ENCODE measurements at regions not wholly inside any gene's neighbourhood (a gene's known extent, or its start where the extent isn't known, plus 50 kb on each side); places are given as distances from the start of the nearest gene placed in this dataset.

DNA sequence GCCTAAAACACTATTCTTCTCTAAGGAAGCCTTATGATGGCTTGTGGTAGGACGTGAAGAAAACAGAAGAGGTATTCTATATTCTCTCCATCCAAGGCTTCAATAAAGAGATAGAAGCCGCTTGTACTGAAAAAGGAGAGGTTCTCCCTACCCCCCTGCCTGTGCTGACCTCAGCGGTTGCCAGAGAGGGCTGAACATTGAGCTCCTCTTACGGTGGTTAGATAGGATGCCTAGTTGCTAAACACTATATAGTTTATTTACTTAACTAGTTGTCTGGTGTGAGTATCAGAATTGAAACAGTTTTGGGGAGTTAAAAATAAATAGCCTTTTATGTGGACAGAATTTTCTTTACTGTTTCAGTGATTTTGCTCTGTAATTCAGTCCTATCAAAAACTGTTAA lies 112.2 kb downstream of the TFPI2 start:
- Histone ChIP-seq H4K91ac (ENCODE audit: insufficient read length, low read depth, low read length) (no peak overlapping the region), H4K5ac (ENCODE audit: insufficient read length, low read depth, low read length) (no peak overlapping the region), H2AFZ (ENCODE audit: low read length) (no peak overlapping the region), H3K14ac (ENCODE audit: insufficient read depth, low read length) (no peak overlapping the region), H2AK5ac (ENCODE audit: insufficient read length, low read length) (no peak overlapping the region), H4K8ac (replicated peaks; ENCODE audit: insufficient read length, low read depth, low read length) (no peak overlapping the region), H3K4ac (ENCODE audit: low read depth, low read length) (no peak overlapping the region), H2BK12ac (ENCODE audit: insufficient read length, low read depth, low read length) (no peak overlapping the region), H2BK20ac (ENCODE audit: low read depth, low read length, poor library complexity, severe bottlenecking) (no peak overlapping the region), H3K56ac (ENCODE audit: insufficient read length, low read depth, low read length) (no peak overlapping the region), H3K79me2 (ENCODE audit: insufficient read depth, low read length) (no peaks in the 10 kb centered on the region), H3K79me1 (ENCODE audit: insufficient read depth, low read depth, low read length, poor library complexity, severe bottlenecking) (no peaks in the 10 kb centered on the region), H2BK15ac (ENCODE audit: low read depth, low read length) (no peak overlapping the region), H3K27me3 (ENCODE audit: insufficient read depth, low read length) (no peaks in the 10 kb centered on the region), H2BK120ac (ENCODE audit: low read depth, low read length, poor library complexity, severe bottlenecking) (no peak overlapping the region), H3K4me1 (ENCODE audit: insufficient read depth, low read length) (no peaks in the 10 kb centered on the region), H2BK5ac (ENCODE audit: insufficient read length, low read length) (no peak overlapping the region), H3K9me3 (ENCODE audit: control insufficient read depth, low read depth, low read length) (no peaks in the 10 kb centered on the region), H3K18ac (ENCODE audit: insufficient read length, low read depth, low read length) (no peak overlapping the region), H3K27ac (ENCODE audit: insufficient read length, low read depth, low read length) (no peak overlapping the region), H3K23me2 (ENCODE audit: insufficient read length, low read depth, low read length, poor library complexity, severe bottlenecking) (no peaks in the 10 kb centered on the region), H4K20me1 (ENCODE audit: control insufficient read depth, insufficient read depth, insufficient read length) (peaks cover 4% of the 10 kb centered on the region), H3K9ac (ENCODE audit: extremely low read depth, insufficient read length, low read length) (no peak overlapping the region), H3K4me2 (ENCODE audit: insufficient read depth, insufficient read length, low read length) (no peak overlapping the region), H3T11ph (ENCODE audit: low read length) (no peak overlapping the region), H3K23ac (ENCODE audit: insufficient read length, low read depth, low read length) (no peak overlapping the region)
- Mint-ChIP-seq H3K27ac (no peak overlapping the region; a peak in 1 of 7 replicates), H3K4me1 (no peaks in the 10 kb centered on the region), H3K36me3 (ENCODE audit: insufficient read depth in 1 of 3, low read depth in 3 of 3) (no peaks in the 10 kb centered on the region), H3K4me3 (no peak overlapping the region), H3K27me3 (ENCODE audit: low read depth) (peaks cover 5% of the 10 kb centered on the region; the same call in 1 of the 2 replicates), H3K9me3 (no peaks in the 10 kb centered on the region)
- DNase-seq: no peak
- no CpG with 5 or more reads among the region's 4 CpGs for WGBS (ENCODE audit: extremely low coverage, insufficient read length, low lambda C conversion rate)
- TF ChIP-seq, protein P1, sequence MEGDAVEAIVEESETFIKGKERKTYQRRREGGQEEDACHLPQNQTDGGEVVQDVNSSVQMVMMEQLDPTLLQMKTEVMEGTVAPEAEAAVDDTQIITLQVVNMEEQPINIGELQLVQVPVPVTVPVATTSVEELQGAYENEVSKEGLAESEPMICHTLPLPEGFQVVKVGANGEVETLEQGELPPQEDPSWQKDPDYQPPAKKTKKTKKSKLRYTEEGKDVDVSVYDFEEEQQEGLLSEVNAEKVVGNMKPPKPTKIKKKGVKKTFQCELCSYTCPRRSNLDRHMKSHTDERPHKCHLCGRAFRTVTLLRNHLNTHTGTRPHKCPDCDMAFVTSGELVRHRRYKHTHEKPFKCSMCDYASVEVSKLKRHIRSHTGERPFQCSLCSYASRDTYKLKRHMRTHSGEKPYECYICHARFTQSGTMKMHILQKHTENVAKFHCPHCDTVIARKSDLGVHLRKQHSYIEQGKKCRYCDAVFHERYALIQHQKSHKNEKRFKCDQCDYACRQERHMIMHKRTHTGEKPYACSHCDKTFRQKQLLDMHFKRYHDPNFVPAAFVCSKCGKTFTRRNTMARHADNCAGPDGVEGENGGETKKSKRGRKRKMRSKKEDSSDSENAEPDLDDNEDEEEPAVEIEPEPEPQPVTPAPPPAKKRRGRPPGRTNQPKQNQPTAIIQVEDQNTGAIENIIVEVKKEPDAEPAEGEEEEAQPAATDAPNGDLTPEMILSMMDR (conservative IDR thresholded peaks at IDR 0.05): no peak

Data from H9 (cell line).